IMR-90 (cell line): ENCODE measurements at regions not wholly inside any gene's neighbourhood (a gene's known extent, or its start where the extent isn't known, plus 50 kb on each side); places are given as distances from the start of the nearest gene placed in this dataset.

Source experiments
- ATAC-seq: fragments of 200-7000 bp; cut with Tn5 transposase; 2 replicates; pipeline ENCODE4 v1.9.1; 2020; ENCODE audit warnings: low read depth, mild to moderate bottlenecking, moderate library complexity
- BruUV-seq: library from RNA; stranded (reverse); fragments of 400-500 nt; replicated peaks from 2 replicates; lab custom pipeline; 2021; lab: Mats Ljungman, UMichigan
- CTCF ChIA-PET: fragments of 300-600 bp; formaldehyde crosslinking; extraction: SDS; loops from one replicate; lab custom pipeline; 2021; ENCODE audit warnings: antibody characterized with exemption; lab: Yijun Ruan, JAX
- POLR2A ChIA-PET: fragments of 300-600 bp; sonication (Branson Sonifier 250); formaldehyde crosslinking; loops from one replicate; lab custom pipeline; 2022; ENCODE audit warnings: antibody characterized with exemption; ENCODE audit not compliant: unreplicated experiment; lab: Charles Lee
- DNase-seq: peaks from one replicate; pipeline ENCODE4 v3.0.0; 2013
- H2AFZ ChIP-seq: replicated peaks from 2 replicates; pipeline ENCODE3; 2013; ENCODE audit warnings: low read length, mild to moderate bottlenecking; ENCODE audit not compliant: poor library complexity
- H2AK5ac ChIP-seq: 2 replicates; pipeline ENCODE4 v1.6.1; 2013; ENCODE audit warnings: low read depth, low read length, inconsistent platforms
- H2AK9ac ChIP-seq: replicated peaks from 2 replicates; pipeline ENCODE3; 2013; ENCODE audit warnings: mild to moderate bottlenecking, low read depth, low read length, moderate library complexity; ENCODE audit not compliant: poor library complexity
- H2BK120ac ChIP-seq: 2 replicates; pipeline ENCODE4 v1.6.1; 2013; ENCODE audit warnings: low read depth, low read length, inconsistent platforms
- H2BK15ac ChIP-seq: 3 replicates; pipeline ENCODE4 v1.6.1; 2013; ENCODE audit warnings: low read depth, low read length, inconsistent platforms
- H2BK20ac ChIP-seq: 2 replicates; pipeline ENCODE4 v1.6.1; 2013; ENCODE audit warnings: low read depth, mild to moderate bottlenecking, inconsistent platforms, low read length, moderate library complexity
- H2BK5ac ChIP-seq: 2 replicates; pipeline ENCODE4 v1.6.1; 2013; ENCODE audit warnings: mild to moderate bottlenecking, low read depth, low read length, inconsistent platforms; ENCODE audit not compliant: poor library complexity, severe bottlenecking
- H3K14ac ChIP-seq: replicated peaks from 2 replicates; pipeline ENCODE4 v1.6.1; 2013; ENCODE audit warnings: low read depth, low read length, inconsistent platforms
- H3K18ac ChIP-seq: 2 replicates; pipeline ENCODE4 v1.6.1; 2013; ENCODE audit warnings: low read depth, low read length, control low read depth
- H3K23ac ChIP-seq: 2 replicates; pipeline ENCODE4 v1.6.1; 2013; ENCODE audit warnings: low read depth, low read length, inconsistent platforms
- H3K27ac ChIP-seq: 2 replicates; pipeline ENCODE4 v1.5.1; 2013; ENCODE audit warnings: mild to moderate bottlenecking, control low read depth, low read length; ENCODE audit not compliant: insufficient read depth
- H3K27me3 ChIP-seq: 2 replicates; pipeline ENCODE4 v1.6.1; 2013; ENCODE audit warnings: low read length; ENCODE audit not compliant: control insufficient read depth, insufficient read depth
- H3K36me3 ChIP-seq: 2 replicates; pipeline ENCODE4 v1.6.1; 2013; ENCODE audit warnings: low read length, mixed read lengths; ENCODE audit not compliant: control insufficient read depth, insufficient read depth
- H3K4ac ChIP-seq: 2 replicates; pipeline ENCODE4 v1.6.1; 2013; ENCODE audit warnings: low read depth, low read length, inconsistent platforms
- H3K4me1 ChIP-seq: 2 replicates; pipeline ENCODE4 v1.6.1; 2013; ENCODE audit warnings: low read length, mixed read lengths; ENCODE audit not compliant: control insufficient read depth, insufficient read depth
- H3K4me2 ChIP-seq: 2 replicates; pipeline ENCODE4 v1.6.1; 2013; ENCODE audit warnings: low read depth, mild to moderate bottlenecking, control low read depth, low read length, moderate library complexity
- H3K4me3 ChIP-seq: 2 replicates; pipeline ENCODE4 v1.5.1; 2013; ENCODE audit warnings: low read depth, mild to moderate bottlenecking, control low read depth, low read length, moderate library complexity; ENCODE audit not compliant: insufficient read depth
- H3K56ac ChIP-seq: 2 replicates; pipeline ENCODE4 v1.6.1; 2013; ENCODE audit warnings: low read length, inconsistent platforms; ENCODE audit not compliant: insufficient read depth; ENCODE audit errors: extremely low read depth
- H3K79me1 ChIP-seq, 2 experiments: 2 replicates each; pipeline ENCODE4 v1.6.1; 2013; ENCODE audit warnings: low read length in 2 of 2, inconsistent platforms in 1 of 2, low read depth in 1 of 2
- H3K9ac ChIP-seq: 2 replicates; pipeline ENCODE4 v1.6.1; 2013; ENCODE audit warnings: low read depth, low read length, control low read depth
- H3K9me1 ChIP-seq: 2 replicates; pipeline ENCODE4 v1.6.1; 2013; ENCODE audit warnings: low read length, inconsistent platforms; ENCODE audit not compliant: insufficient read depth
- H3K9me3 ChIP-seq: 2 replicates; pipeline ENCODE4 v1.6.1; 2013; ENCODE audit warnings: low read length; ENCODE audit not compliant: control insufficient read depth, insufficient read depth
- H4K20me1 ChIP-seq: 2 replicates; pipeline ENCODE4 v1.6.1; 2013; ENCODE audit warnings: low read length, inconsistent platforms; ENCODE audit not compliant: insufficient read depth
- H4K5ac ChIP-seq: 2 replicates; pipeline ENCODE4 v1.6.1; 2013; ENCODE audit warnings: mild to moderate bottlenecking, low read depth, low read length, control low read depth
- H4K8ac ChIP-seq, 2 experiments: 2 replicates each; pipeline ENCODE4 v1.6.1; 2013; ENCODE audit warnings: low read depth in 2 of 2, low read length in 2 of 2, control low read depth in 1 of 2, inconsistent platforms in 1 of 2
- H4K91ac ChIP-seq: 2 replicates; pipeline ENCODE4 v1.6.1; 2013; ENCODE audit warnings: low read depth, low read length, inconsistent platforms; ENCODE audit not compliant: insufficient read depth
- FOS ChIP-seq: fragments of 150-350 bp; IDR thresholded peaks from 2 replicates; pipeline ENCODE4 v1.6.1; 2016; ENCODE audit warnings: low read depth, low read length
- MAFK ChIP-seq: IDR thresholded peaks from 2 replicates; pipeline ENCODE4 v1.6.1; 2012; ENCODE audit warnings: low read depth, low read length, improper control_type of control experiment
- MAZ ChIP-seq: IDR thresholded peaks from 2 replicates; pipeline ENCODE4 v1.6.1; 2012; ENCODE audit warnings: low read depth, mild to moderate bottlenecking, low read length, improper control_type of control experiment, moderate library complexity, borderline replicate concordance
- MXI1 ChIP-seq: IDR thresholded peaks from 2 replicates; pipeline ENCODE4 v1.6.1; 2012; ENCODE audit warnings: low read depth, mild to moderate bottlenecking, low read length, moderate library complexity, borderline replicate concordance
- NFE2L2 ChIP-seq: fragments of 150-350 bp; IDR thresholded peaks from 2 replicates; pipeline ENCODE4 v1.6.1; 2016; ENCODE audit warnings: low read depth, mild to moderate bottlenecking, low read length
- RAD21 ChIP-seq: IDR thresholded peaks from 2 replicates; pipeline ENCODE4 v1.6.1; 2012; ENCODE audit warnings: low read length, improper control_type of control experiment
- RCOR1 ChIP-seq: IDR thresholded peaks from 2 replicates; pipeline ENCODE4 v1.6.1; 2012; ENCODE audit warnings: mild to moderate bottlenecking, low read length, improper control_type of control experiment; ENCODE audit not compliant: insufficient replicate concordance
- RFX5 ChIP-seq: IDR thresholded peaks from 2 replicates; pipeline ENCODE4 v1.8.0; 2012; ENCODE audit warnings: low read depth, mild to moderate bottlenecking, low read length, moderate library complexity
- WGBS, 2 experiments: methylation state at CpG; one replicate each; pipeline versions ENCODE4 v1.1.5 to v1.1.7; 2013; ENCODE audit warnings: missing lambda C conversion rate in 2 of 2; ENCODE audit not compliant: insufficient read length in 1 of 2; ENCODE audit errors: extremely low coverage in 2 of 2; 5-methylcytosine and 5-hydroxymethylcytosine counted together
- dilution Hi-C: fragments of 300-500 bp; cut with HindIII; formaldehyde crosslinking; loops from one replicate; pipeline ENCODE4 v1.14.3; 2018; ENCODE audit warnings: low sequenced_read_pairs; ENCODE audit not compliant: unreplicated experiment
- in situ Hi-C: fragments of 300-500 bp; cut with MboI; formaldehyde crosslinking; loops from 3 replicates; pipeline ENCODE4 v1.14.3; 2019; ENCODE audit warnings: low sequenced_read_pairs, inconsistent platforms, mixed read lengths
- intact Hi-C: fragments of 100-400 bp; cut with micrococcal nuclease; formaldehyde crosslinking; loops from 2 replicates; pipeline ENCODE4 v1.10.0; 2022
- TF ChIP-seq, protein P1 (sequence below): fragments of 150-350 bp; IDR thresholded peaks from 2 replicates; pipeline ENCODE4 v1.6.1; 2017; ENCODE audit warnings: mild to moderate bottlenecking, antibody characterized with exemption, low read length, low read depth
- TF ChIP-seq, protein P2 (sequence below): conservative IDR thresholded peaks from 2 replicates; pipeline ENCODE4 v1.5.1; 2012; ENCODE audit warnings: mild to moderate bottlenecking, low read depth, low read length, improper control_type of control experiment

DNA sequence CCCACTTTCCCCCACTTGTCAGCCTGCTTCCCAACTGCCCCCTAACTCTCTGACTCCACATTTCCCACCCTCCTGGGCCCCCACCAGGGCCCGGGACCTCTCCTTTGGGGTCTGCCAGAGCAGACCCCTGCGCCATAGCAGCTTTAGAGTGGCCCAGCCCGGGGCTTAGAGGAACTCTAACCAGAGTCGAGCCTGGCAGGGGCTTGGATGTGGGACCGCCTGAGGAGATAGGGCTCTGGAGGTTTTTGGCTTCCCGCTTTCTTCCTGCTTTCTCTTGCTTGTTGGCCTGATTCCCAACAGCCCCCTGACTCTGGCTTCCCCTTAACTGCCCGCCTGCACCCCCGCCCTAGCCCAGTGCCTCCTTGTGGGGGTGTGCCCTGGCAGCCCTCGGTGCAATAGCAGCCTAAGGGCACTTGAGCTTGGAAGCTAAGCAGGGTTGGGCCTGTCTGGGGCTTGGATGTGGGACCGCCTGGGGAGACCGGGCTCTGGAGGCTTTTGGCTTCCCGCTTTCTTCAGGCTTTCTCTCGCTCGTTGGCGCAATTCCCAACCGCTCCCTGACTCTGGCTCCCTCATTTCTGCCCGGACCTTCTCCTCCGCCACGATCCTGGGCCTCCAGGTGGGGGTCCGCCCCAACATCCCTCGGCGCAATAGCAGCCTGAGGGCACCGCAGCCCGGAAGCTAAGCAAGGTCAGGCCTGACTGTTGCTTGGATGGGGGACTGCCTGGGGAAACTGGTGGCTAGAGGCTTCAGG lies 2292.0 kb downstream of the TP53TG3F start:
- no peak overlapping the region for H3K18ac ChIP-seq
- in situ Hi-C loops: no loop called here
- no peak overlapping the region for H3K56ac ChIP-seq
- H2AK9ac ChIP-seq: peak overlapping the region; percentile 72
- H2BK5ac ChIP-seq: no peak overlapping the region
- H3K36me3 ChIP-seq: no peaks in the 10 kb centered on the region
- H3K4me1 ChIP-seq: no peaks in the 10 kb centered on the region
- no peak overlapping the region for H4K8ac ChIP-seq
- no peak for ATAC-seq
- H3K9ac ChIP-seq: no peak overlapping the region
- WGBS, 2 experiments: 60% methylated on average over 1 of the region's 24 CpGs; no CpG with 5 or more reads in 1 of the 2 experiments
- no peak overlapping the region for H4K91ac ChIP-seq
- H3K9me3 ChIP-seq: peaks cover 61% of the 10 kb centered on the region
- H4K5ac ChIP-seq: no peak overlapping the region
- H2BK20ac ChIP-seq: no peak overlapping the region
- TF ChIP-seq MXI1: no peak
- TF ChIP-seq RAD21: no peak
- no peak for TF ChIP-seq MAFK
- TF ChIP-seq MAZ: no peak
- TF ChIP-seq, protein P1, sequence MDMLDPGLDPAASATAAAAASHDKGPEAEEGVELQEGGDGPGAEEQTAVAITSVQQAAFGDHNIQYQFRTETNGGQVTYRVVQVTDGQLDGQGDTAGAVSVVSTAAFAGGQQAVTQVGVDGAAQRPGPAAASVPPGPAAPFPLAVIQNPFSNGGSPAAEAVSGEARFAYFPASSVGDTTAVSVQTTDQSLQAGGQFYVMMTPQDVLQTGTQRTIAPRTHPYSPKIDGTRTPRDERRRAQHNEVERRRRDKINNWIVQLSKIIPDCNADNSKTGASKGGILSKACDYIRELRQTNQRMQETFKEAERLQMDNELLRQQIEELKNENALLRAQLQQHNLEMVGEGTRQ: no peak
- TF ChIP-seq NFE2L2: no peak
- TF ChIP-seq, protein P2, sequence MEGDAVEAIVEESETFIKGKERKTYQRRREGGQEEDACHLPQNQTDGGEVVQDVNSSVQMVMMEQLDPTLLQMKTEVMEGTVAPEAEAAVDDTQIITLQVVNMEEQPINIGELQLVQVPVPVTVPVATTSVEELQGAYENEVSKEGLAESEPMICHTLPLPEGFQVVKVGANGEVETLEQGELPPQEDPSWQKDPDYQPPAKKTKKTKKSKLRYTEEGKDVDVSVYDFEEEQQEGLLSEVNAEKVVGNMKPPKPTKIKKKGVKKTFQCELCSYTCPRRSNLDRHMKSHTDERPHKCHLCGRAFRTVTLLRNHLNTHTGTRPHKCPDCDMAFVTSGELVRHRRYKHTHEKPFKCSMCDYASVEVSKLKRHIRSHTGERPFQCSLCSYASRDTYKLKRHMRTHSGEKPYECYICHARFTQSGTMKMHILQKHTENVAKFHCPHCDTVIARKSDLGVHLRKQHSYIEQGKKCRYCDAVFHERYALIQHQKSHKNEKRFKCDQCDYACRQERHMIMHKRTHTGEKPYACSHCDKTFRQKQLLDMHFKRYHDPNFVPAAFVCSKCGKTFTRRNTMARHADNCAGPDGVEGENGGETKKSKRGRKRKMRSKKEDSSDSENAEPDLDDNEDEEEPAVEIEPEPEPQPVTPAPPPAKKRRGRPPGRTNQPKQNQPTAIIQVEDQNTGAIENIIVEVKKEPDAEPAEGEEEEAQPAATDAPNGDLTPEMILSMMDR: no peak
- TF ChIP-seq RCOR1: no peak
- no peak for TF ChIP-seq FOS
- TF ChIP-seq RFX5: no peak
- CTCF ChIA-PET: no interaction called here
- no peak overlapping the region for H2AFZ ChIP-seq
- H3K4me3 ChIP-seq: no peak overlapping the region
- H2BK15ac ChIP-seq: no peak overlapping the region
- no peak overlapping the region for H2BK120ac ChIP-seq
- no peak overlapping the region for H2AK5ac ChIP-seq
- no peak overlapping the region for H3K4ac ChIP-seq
- H3K23ac ChIP-seq: no peak overlapping the region
- intact Hi-C loops: no loop called here
- POLR2A ChIA-PET: no interaction called here
- no peaks in the 10 kb centered on the region for H4K20me1 ChIP-seq
- DNase-seq: no peak
- BruUV-seq: no TSS peak
- H3K14ac ChIP-seq: no peak overlapping the region
- H3K9me1 ChIP-seq: no peaks in the 10 kb centered on the region
- H3K4me2 ChIP-seq: no peak overlapping the region
- dilution Hi-C loops: no loop called here
- no peak overlapping the region for H3K27ac ChIP-seq
- no peaks in the 10 kb centered on the region for H3K27me3 ChIP-seq
- H3K79me1 ChIP-seq: no peaks in the 10 kb centered on the region
